ENCODE measurements at regions not wholly inside any gene's neighbourhood (a gene's known extent, or its start where the extent isn't known, plus 50 kb on each side); places are given as distances from the start of the nearest gene placed in this dataset.
"Not testable (repeated sequence)": the region's sequence is repeated elsewhere in the genome, so short reads cannot be mapped to it uniquely, and the experiment has no call there.

- no peak for DNase-seq
Measured at GRCh38 chrX:1009771-1010170, 202.7 kb downstream of the CRLF2 start.

- DNase-seq = no peak
Measured at GRCh38 chrX:1006156-1006730, 206.2 kb downstream of the CRLF2 start.

- DNase-seq = no peak
Measured at GRCh38 chrX:1002611-1003010, 209.8 kb downstream of the CRLF2 start.

GRCh38 chrX:997631-998137 is 214.8 kb downstream of the CRLF2 start:
- DNase-seq = no peak

- no peak for DNase-seq
Measured at GRCh38 chrX:994780-995179, 217.7 kb downstream of the CRLF2 start.

GRCh38 chrX:989959-990510 is 222.4 kb downstream of the CRLF2 start:
- DNase-seq = peak; percentile 89

GRCh38 chrX:988530-988929 is 223.9 kb downstream of the CRLF2 start:
- not testable (repeated sequence) for DNase-seq

GRCh38 chrX:981791-982626 is 230.4 kb downstream of the CRLF2 start:
- DNase-seq = no peak

GRCh38 chrX:980587-981235 is 231.7 kb downstream of the CRLF2 start:
- DNase-seq = no peak

- not testable (repeated sequence) for DNase-seq
Measured at GRCh38 chrX:979127-979526, 233.3 kb downstream of the CRLF2 start.

GRCh38 chrX:973010-973632 is 239.3 kb downstream of the CRLF2 start:
- no peak for DNase-seq

GRCh38 chrX:968148-968965 is 244.1 kb downstream of the CRLF2 start:
- no peak for DNase-seq

GRCh38 chrX:966396-967070 is 245.9 kb downstream of the CRLF2 start:
- DNase-seq = no peak

- no peak for DNase-seq
Measured at GRCh38 chrX:964831-965416, 247.5 kb downstream of the CRLF2 start.

- no peak for DNase-seq
Measured at GRCh38 chrX:960821-961220, 251.6 kb downstream of the CRLF2 start.

GRCh38 chrX:959595-959994 is 252.9 kb downstream of the CRLF2 start:
- DNase-seq = no peak

- not testable (repeated sequence) for DNase-seq
Measured at GRCh38 chrX:955168-955781, 257.2 kb downstream of the CRLF2 start.

- no peak for DNase-seq
Measured at GRCh38 chrX:953879-954482, 258.5 kb downstream of the CRLF2 start.

GRCh38 chrX:952816-953215 is 259.6 kb downstream of the CRLF2 start:
- no peak for DNase-seq

- DNase-seq = not testable (repeated sequence)
Measured at GRCh38 chrX:947262-947661, 265.2 kb downstream of the CRLF2 start.
